GM12873 (cell line): ENCODE measurements at regions not wholly inside any gene's neighbourhood (a gene's known extent, or its start where the extent isn't known, plus 50 kb on each side); places are given as distances from the start of the nearest gene placed in this dataset.

Source experiments
- TF ChIP-seq, protein P1 (sequence below): IDR thresholded peaks from 2 replicates; pipeline ENCODE4 v1.5.1; 2012; ENCODE audit warnings: low read depth, mild to moderate bottlenecking, moderate library complexity, low read length, control low read depth; ENCODE audit not compliant: insufficient read depth; ENCODE audit errors: missing control alignments

DNA sequence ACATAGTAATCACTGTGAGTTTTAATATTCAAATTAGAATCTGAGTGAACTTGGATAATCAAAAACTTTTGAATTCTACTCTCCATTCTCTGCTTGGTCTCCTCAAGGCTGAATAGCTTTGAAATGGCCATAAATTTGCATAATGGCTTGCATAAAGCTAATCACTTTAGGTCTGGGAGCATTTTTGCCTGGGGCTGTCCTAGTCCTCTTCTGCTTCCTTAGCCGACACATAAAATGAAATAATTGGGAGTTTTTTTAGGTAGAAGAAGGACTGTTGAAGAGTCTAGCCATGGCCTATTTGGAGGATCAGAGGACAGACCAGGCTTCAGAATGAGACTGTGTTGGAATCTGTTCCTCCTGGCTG is 91.4 kb upstream of the EEF2KMT start:
- TF ChIP-seq, protein P1, sequence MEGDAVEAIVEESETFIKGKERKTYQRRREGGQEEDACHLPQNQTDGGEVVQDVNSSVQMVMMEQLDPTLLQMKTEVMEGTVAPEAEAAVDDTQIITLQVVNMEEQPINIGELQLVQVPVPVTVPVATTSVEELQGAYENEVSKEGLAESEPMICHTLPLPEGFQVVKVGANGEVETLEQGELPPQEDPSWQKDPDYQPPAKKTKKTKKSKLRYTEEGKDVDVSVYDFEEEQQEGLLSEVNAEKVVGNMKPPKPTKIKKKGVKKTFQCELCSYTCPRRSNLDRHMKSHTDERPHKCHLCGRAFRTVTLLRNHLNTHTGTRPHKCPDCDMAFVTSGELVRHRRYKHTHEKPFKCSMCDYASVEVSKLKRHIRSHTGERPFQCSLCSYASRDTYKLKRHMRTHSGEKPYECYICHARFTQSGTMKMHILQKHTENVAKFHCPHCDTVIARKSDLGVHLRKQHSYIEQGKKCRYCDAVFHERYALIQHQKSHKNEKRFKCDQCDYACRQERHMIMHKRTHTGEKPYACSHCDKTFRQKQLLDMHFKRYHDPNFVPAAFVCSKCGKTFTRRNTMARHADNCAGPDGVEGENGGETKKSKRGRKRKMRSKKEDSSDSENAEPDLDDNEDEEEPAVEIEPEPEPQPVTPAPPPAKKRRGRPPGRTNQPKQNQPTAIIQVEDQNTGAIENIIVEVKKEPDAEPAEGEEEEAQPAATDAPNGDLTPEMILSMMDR, result no peak

DNA sequence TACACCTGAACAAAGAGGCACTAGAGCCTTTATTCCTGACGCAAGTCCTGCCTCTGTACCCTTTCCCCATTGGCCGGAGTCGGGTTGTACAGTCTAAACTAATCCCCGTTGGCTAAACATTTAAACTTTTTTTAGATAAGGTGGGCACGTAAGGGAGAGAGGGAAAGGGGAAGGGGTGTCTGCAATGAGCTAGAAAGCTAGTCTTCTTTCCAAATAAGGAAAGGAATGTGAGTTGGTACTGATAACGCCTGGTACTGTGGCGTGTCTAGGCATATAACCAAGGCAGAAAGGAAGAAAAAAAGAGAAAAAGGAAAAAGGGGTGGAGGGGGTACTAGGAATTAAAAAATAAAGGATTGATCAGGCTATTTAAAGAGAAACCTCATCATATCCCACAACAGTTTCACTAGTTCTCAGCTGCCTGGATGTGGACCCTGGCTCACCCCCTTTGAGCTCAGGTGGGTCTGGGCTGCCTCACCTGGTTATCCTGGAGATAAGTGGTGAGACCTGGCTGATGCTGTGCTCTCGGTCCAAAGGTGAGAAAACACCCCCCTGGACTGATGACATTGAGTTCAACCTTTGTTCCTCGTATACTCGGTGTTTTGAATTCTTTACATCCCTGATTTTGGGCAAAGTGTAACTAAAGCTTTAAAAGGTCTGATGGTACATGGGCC is 90.9 kb upstream of the EEF2KMT start:
- TF ChIP-seq, protein P1, result no peak

DNA sequence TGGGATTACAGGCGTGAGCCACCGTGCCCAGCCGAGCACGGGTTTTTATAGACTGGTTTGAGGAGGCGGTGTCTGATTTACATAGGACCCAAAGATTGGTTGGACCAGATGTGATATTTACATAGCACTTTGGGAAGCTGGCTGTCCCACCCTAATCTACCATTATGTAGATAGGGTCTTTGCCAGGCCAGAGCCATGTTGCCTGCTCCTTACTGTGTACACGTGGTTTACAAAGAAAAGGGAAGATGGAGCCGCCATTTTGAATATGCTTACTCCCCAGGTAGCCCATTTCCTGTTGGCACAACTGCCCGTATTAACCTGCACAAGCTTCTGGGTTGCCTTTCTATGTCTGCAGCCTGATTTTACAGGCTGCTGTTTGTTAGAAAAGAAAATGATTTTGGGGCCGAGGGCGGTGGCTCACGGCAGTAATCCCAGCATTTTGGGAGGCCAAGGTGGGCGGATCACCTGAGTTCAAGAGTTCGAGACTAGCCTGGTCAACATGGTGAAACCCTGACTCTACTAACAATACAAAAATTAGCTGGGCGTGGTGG is 89.9 kb upstream of the EEF2KMT start:
- TF ChIP-seq, protein P1, result no peak

DNA sequence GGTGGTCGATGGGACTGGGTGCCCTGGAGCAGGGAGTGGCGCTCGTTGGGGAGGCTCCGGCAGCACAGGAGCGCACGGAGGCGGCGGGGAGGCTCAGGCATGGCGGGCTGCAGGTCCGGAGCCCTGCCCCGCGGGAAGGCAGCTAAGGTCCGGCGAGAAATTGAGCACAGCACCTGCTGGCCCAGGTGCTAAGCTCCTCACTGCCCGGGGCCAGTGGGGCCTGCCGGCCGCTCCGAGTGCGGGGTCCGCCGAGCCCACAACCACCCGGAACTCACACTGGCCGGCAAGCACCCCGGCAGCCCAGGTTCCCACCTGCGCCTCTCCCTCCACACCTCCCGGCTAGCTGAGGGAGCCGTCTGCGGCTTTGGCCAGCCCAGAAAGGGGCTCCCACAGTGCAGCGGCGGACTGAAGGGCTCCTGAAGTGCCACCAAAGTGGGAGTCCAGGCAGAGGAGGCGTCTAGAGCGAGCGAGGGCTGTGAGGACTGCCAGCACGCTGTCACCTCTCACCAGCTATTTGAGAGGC is 88.8 kb upstream of the EEF2KMT start:
- TF ChIP-seq, protein P1, result no peak

DNA sequence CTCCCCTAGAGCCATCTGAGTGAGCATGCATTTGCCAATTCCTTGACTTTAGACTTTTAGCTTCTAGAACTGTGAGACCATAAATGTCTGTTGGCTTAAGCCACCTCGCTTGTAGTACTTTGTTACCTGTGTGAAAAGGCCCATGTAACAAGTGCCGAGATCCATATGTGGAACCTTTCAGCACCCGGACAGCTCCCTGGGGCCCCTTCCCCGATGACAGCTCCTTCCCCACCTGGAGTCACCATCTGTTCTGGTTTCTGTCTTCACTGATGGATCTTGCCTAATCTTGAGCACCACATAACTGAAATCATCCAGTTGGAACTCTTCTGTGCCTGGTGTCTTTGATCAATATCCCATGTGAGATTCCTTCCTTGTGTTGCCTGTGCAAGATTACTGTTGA is 78.9 kb upstream of the EEF2KMT start:
- TF ChIP-seq, protein P1, result no peak

DNA sequence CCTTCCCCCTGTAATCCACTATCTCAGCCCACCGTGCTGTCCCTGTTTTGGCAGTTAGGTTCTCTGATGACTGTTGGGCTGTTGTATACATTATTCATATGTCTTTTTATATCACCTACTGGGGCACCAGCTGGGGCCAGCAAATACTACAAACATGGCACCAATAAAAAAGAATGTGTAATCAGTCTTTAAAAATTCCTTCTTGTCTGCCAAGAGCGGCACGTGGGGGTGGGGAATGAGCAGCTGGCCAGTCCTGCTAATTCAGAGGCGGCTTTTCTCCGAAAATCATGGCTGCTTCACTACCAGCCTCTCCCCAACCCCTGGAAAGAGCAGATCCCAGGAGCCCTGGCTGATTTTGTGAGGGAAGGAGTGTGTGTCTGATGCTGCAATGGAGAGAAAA is 77.7 kb upstream of the EEF2KMT start:
- TF ChIP-seq, protein P1, result no peak

DNA sequence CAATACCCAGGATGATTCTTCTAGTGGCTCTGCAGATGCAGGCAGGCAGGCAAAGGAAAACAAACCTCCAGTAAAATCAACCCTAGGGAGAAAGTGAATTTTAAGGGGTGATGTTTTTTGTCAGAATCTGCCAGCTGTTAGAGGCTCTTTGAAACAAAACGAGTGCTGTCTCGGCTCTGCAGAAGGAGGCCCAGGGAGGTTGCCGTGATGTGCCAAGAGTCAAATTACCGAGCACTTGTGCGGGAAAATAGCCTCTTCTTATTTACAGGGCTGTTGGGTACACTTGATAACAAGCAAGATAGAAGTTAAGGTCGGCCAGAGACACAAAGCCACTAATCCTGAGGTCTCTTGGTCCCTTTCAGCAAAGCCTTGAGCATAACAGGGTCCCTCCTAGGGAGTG is 68.9 kb upstream of the EEF2KMT start:
- TF ChIP-seq, protein P1, result no peak
